Islet of Langerhans (tissue), 1 donor: ENCODE measurements at regions not wholly inside any gene's neighbourhood (a gene's known extent, or its start where the extent isn't known, plus 50 kb on each side); places are given as distances from the start of the nearest gene placed in this dataset.

ENCODE experiments used
- FAIRE-seq: peaks from one replicate; lab custom pipeline; 2011; peaks lifted over from hg19 to GRCh38; lab: Jason Lieb, UNC

- no peak for FAIRE-seq
Observed at GRCh38 chr13:75132701-75133695, 349.0 kb downstream of the TBC1D4 start.

- FAIRE-seq = no peak
Observed at GRCh38 chr13:75129331-75129730, 352.6 kb downstream of the TBC1D4 start.

- FAIRE-seq = no peak
Observed at GRCh38 chr13:75124415-75124814, 357.6 kb downstream of the TBC1D4 start.

GRCh38 chr13:75123428-75123827 lies 358.5 kb downstream of the TBC1D4 start:
- FAIRE-seq = no peak

GRCh38 chr13:75120085-75120484 lies 361.9 kb downstream of the TBC1D4 start:
- FAIRE-seq = no peak

- no peak for FAIRE-seq
Observed at GRCh38 chr13:75115171-75115570, 366.8 kb downstream of the TBC1D4 start.

GRCh38 chr13:75103976-75104375 lies 378.0 kb downstream of the TBC1D4 start:
- FAIRE-seq = no peak

GRCh38 chr13:75102001-75102716 lies 379.8 kb downstream of the TBC1D4 start:
- FAIRE-seq = no peak

- FAIRE-seq = no peak
Observed at GRCh38 chr13:75101348-75101747, 380.6 kb downstream of the TBC1D4 start.

- FAIRE-seq = no peak
Observed at GRCh38 chr13:75092143-75092542, 389.8 kb downstream of the TBC1D4 start.

- no peak for FAIRE-seq
Observed at GRCh38 chr13:75091718-75092117, 390.3 kb downstream of the TBC1D4 start.

- no peak for FAIRE-seq
Observed at GRCh38 chr13:75090872-75091615, 390.9 kb downstream of the TBC1D4 start.

- no peak for FAIRE-seq
Observed at GRCh38 chr13:75088915-75089314, 393.1 kb downstream of the TBC1D4 start.

- no peak for FAIRE-seq
Observed at GRCh38 chr13:75079226-75079625, 402.7 kb downstream of the TBC1D4 start.

GRCh38 chr13:75076476-75076875 lies 405.5 kb downstream of the TBC1D4 start:
- FAIRE-seq = no peak

- no peak for FAIRE-seq
Observed at GRCh38 chr13:75073786-75074185, 408.2 kb downstream of the TBC1D4 start.

GRCh38 chr13:75072891-75073290 lies 409.1 kb downstream of the TBC1D4 start:
- no peak for FAIRE-seq

- FAIRE-seq = no peak
Observed at GRCh38 chr13:75072368-75072767, 409.6 kb downstream of the TBC1D4 start.

- no peak for FAIRE-seq
Observed at GRCh38 chr13:75071796-75072195, 410.2 kb downstream of the TBC1D4 start.

GRCh38 chr13:75071395-75071794 lies 410.6 kb downstream of the TBC1D4 start:
- FAIRE-seq = no peak

GRCh38 chr13:75061909-75062308 lies 420.1 kb downstream of the TBC1D4 start:
- no peak for FAIRE-seq

GRCh38 chr13:75055296-75055695 lies 426.7 kb downstream of the TBC1D4 start:
- no peak for FAIRE-seq

GRCh38 chr13:75052616-75053015 lies 429.4 kb downstream of the TBC1D4 start:
- no peak for FAIRE-seq
